ENCODE measurements at regions not wholly inside any gene's neighbourhood (a gene's known extent, or its start where the extent isn't known, plus 50 kb on each side); places are given as distances from the start of the nearest gene placed in this dataset.

DNA sequence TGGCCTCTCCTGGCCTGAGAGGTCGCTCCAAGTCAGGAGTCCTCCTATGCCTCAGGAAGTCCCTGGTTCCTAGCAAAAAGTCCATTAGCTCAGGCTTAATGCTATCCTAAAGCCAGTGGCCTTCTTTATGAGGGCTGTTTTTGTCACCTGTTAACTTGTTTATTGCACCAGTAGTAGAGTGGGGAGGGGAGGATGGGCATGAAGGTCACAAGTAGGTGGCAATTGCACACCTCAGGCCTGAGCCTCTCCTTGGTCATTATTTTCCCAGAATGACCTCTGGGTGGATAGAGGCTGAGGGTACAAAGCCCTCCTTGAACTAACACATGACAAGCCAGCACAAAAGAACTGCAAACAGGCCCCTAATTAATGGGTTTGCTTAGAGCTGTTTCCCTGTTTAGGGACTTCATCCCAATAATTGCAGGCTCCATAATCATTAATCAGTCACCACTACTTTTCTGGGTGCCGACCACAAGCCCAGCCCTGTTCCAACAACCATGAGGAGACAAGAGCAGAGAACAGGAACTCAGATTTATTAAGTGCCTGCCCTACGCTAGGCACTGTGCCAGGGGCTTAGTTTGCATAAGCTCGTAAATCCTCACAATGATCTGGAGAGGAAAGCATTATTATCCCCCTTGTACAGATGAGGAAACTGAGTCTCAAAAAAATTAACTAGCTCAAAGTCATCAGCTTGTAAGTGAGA is 123.0 kb upstream of the PKDCC start:
- DNase-seq, result no peak

DNA sequence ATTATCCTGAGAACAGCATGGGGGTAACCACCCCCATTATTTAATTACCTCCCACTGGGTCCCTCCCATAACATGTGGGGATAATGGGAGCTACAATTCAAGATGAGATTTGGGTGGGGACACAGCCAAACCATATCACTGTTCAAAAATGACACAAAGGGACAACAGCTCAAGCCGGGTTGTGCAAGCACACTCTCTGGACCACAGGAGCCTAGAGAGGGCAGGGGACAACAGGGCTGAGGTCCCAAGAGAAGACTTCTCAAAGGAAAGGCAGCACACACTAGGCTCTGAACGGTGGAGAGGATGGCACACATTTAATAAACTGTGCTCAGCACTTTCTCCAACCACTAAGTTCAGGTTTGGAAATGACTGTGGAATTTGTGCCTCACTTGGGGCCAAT is 122.1 kb upstream of the PKDCC start:
- no peak for DNase-seq

DNA sequence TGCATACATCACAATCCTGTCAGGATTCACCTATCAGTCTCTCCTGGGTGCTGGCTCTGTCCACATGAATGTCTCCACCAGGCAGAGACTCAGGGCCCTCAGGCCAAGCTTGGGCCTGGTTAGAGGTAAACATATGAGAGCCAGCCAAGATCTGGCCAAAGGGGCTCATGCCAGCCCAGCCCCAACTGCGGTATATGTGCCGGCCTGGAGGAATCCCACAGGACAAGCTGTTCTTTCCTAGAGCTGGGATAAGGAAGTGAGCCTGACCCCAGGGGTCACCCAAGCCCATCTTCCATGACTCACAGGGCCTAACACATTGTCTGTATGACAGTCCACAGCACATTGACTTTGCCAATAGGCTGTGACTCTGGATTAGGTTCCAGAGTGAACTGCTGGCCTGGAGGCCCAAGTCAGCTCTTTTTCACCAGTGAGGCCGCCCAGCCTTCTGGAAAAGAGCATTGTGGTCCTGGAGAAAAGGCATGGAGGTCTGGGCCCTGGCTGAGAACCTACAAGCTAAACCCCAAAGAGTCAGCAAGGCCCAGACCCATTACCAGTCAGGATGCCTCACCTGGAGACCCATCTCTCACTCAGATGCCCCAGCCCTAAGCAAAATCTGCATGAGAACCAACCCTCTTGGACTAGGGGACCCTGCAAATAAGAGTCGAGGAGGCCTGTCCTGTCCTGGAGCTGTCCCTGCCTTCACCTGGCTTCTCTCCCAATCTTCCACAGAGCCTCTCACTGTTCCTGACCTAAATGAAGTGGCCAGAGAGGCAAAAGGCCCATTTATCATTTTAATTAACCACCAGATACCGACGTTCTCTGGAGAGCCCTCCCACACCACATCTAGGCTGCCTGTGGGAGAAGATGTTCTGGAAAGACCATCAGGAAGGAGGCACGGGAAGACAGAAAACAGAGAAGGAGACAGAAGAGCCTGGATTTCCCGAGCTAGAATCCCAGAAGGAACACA is 120.9 kb upstream of the PKDCC start:
- DNase-seq, result no peak

DNA sequence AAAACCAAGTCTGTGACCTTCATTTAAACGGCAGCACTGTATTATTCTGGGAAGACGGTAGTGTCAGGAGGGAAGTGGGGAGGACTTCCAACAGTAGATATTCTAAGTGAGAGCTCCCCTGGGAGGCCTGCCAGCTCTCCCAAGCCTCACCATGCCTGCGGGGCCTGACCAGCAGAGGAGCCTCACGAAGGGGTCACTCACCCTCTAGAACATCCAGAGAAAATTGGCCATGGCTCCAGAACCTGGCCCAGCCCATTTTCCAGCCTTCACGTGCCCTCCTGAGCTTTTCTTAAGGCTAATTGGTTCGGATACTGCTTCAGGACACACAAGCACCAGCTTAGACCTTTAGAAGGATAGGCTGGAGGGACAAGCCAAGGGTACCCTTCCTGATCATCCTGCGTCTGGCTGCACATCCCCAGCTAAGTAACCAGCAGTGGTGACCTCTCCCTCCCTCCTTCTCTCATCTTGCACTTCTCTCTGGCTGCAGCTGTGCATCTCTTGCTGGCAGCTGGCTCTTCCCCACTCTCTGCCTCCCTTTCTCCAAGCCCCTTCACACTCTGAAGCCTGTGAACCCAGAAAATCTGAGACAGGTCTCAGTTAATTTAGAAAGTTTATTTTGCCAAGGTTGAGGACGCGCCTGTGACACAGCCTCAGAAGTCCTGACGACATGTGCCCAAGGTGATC is 120.1 kb upstream of the PKDCC start:
- DNase-seq, result no peak

DNA sequence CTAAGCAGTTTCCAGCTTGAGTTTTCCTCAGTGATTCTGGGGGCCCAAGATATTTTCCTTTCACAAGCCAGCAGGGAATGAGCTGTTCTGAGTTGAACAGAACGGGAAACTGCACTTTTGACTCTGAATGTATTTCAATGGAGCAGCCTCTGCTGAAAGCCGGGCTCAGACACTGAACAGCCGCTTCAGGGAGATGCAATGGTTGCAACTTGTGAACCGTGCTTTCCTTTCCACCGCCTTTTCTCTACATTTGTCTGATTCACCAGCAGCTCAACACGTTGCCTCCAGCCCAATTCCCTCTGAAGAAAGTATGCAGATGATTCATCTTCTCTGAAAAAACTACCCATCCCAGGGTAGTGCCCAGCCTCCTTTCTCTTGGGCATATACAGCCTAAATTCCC is 119.3 kb upstream of the PKDCC start:
- DNase-seq, result no peak

DNA sequence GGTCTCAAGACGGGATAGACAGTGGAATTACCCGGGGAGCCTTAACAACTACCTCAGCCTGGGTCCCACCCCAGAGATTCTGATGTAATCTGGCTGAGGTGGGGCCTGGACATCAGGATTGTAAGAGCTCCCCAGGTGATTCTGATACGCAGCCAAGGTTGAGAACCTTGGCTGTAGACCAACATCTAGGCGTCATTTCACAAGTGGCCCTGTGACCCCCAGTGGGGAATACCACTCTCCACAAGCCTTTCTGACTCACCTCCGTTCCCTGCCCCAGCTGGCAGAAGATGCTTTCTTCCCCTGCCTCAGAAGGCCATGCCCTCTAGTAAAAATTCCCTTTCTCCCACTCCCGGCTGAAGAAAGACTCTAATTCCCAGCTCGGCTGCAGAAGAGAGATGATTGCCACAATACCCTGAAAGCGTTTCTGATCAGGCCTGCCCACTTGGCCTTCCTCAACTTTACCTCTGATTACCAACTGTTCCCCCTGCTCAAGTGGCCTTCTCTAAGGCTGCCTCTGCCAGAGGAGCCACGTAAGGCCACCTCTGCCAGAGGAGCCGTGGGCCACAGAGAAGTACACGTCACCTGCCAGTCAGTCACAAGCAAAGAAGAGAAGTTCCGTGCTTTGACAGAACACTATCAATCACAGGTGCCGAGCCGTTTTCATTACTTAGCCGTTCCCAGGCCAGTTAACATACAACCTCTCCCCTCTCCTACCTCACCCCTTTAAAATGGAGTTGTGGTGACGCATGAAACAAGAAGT is 116.8 kb upstream of the PKDCC start:
- no peak for DNase-seq

DNA sequence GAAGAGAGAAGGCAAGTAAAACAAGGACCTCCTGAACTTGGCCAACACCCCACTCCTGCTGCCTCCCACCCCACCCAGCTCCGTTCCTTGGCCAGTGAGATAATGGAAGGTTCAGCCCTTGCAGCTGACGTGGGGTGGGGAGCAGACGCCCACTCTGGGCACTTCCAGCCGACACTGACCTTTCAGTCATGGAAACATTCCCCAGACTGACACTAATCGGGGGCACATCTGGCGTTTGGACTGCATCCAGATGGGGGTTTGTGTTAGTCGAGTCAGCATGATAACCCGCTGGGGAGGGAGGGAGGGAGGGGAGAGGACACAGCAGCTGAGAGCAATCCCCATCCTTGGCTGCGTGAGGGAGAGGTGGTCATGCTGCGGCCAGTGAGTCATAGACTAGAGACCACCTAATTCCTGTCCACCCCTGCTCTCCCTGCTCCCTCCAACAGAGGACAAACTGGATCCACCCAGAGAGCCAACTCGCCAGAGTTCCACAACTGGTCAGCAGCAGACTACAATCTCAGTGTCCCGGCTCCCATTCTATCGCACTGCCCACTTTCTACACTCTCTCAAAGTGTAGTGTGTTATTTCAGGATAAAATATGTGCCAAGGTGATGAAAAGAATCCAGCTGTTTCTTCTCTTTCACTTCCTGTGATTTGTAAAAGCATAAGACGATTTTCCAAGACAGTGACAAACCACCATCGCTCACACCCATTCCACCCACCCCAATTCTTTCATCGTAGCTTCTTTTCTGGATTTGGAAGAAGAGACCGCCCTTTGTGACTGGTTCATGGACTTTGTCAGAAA is 115.4 kb upstream of the PKDCC start:
- DNase-seq, result no peak

DNA sequence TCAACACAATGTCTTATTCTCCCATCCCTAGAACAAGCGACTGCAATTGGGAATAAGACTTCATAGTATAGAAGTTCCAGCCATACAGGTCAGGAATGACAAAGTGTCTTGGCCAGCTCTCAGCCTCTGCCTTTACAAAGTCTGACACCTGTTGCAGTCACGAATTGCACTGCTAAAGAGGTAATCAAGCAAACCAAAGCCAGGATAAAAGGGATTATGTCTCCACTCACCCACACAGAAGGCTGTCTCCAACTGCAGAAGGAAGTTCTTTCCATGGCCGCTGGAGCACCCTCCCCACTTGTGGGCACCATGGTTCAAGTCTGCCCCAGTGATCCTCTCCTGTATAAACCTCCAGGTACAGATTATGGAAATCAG is 114.8 kb upstream of the PKDCC start:
- DNase-seq, result no peak

DNA sequence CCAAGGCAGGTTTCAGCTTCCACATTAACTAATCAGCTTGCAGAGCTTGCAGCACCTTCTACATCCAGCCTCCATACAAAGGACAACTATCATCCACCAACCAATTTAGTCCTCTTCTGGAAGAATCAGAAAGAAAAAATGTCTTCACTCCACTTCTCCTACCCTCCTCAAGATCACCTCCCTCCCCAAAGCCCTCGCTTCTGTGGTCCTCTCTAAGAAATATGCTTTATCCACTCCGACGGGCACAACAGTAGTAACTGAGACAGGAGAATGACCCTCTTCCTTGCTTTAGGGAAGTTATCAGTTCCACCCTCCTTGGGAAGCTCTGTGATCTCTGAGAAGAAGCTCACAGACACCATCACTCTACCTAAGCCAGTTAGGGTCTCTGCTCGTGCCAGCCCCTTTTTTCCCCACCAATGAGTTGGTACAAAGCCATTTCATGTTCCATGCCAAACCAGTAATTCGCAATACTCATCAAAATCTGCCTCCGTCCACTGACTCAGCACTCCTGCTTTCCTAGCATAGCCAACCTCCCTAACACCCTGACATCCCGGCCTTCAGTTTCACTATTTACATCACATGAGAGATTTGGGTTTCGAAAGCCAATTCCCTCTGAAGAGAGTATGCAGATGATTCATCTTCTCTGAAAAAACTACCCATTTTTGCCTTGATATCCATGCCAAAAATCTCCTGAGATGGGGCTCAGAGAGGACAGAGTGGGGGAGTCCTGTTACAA is 114.1 kb upstream of the PKDCC start:
- DNase-seq, result no peak

DNA sequence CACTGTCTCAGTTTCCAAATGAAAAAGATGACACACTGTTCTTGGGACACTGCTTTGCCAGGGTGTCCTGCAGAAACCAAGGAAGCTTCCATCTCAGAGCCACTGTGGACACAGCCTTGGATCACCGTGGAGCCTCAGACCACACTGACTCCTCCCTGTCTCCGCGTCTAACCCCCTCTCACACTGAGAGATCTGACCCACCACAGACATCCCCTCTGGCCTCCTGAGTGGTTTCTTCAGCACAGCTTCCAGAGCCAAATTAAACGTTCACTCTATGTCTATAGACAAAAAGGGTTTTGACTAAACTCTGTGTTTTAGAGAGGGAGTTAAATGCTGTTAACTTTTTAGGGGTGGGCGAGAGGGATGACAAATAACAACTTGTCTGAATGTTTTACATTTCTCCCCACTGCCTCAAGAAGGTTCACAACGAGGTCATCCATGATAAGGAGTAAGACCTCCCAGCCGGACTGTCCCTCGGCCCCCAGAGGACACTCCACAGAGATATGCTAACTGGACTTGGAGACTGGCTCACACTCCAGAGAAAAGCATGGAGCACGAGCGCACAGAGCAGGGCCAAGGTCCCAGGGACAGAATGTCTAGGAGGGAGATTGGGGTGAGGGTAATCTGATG is 113.4 kb upstream of the PKDCC start:
- no peak for DNase-seq

DNA sequence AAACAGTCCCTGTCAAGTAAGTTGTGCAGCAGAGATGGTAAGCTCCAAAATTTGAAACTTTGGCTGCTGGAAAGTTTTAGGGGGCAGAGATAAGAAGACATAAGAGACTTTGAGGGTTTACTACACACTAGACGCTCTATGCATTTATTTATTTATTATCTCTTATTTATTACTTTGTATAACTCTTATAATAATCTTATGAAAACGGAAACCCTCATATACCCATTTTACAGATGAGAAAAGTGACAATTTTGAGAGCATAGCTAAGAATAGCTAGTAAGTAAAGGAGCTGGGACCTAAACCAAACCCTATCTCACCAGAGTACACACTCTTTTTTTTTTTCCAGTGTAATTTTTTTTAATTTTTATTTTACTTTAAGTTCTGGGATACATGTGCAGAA is 112.8 kb upstream of the PKDCC start:
- no peak for DNase-seq

DNA sequence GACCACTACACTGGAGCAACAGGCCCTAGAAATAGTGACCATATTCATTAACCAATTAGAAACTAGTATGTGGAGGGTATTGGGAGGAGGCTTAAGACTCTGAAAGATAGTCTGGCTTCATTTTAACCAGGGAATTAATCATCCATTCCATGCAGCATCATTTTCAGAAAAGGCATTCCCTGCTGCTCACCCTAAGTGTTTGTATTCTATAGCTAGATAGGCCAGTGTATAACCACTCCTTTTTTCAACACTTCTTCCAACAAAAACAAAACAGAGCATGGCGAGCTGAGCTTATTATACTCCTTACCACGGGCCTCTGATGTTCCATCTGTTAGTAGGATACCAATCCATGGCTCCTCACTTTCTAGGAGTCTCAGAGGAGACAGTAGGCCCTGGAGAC is 112.0 kb upstream of the PKDCC start:
- no peak for DNase-seq

DNA sequence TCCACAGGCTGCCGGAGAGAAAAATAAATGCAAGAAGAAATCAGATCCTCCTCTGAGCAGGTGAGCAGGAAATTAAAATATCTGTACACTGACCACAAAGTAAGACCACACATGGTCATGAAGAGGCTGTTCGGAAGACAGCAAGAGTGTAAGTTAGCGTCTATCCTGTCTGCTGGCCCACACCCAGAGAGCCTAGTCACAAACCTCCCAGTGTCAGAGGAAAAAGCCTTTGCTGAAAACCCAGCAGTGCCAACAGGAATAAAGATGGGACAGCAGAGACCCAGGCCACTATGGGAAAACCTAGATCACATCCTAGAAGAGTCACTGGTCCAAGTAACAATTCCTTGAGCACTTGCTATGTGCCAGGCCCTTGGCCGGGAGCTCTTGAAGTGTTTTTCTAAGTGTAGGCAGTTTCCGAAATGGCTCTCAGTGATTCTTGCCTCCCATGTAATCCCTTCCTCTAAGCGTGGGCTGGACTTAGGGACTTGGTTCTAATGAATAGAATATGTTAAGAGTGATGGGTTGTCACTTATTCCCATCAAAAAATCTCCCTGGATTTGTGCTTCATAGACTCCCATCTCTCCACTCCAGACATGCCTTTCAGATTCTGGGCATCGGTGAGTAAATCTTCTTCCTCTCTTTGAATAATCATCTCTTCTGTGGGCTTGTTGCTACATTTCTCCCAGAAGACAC is 110.9 kb upstream of the PKDCC start:
- DNase-seq, result no peak

DNA sequence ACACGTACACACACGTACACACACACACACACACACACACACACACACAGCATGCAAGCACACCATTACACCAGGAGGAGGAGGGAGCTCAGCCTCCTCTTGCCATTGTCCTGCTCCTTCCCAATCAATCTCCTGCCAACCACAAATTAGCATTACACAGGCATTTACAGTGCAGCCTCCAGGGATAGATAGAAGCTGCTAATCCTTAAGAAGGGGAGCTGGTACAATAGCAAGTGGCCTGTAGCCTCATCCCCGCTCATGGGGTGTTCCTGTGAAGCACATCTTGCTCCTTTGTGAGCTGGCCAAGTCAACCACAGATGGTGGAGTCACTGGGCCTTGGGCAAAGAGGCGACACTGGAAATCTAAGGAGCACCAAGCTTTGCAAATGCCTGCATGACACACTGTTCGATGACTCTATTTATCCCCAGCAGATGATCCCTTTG is 110.3 kb upstream of the PKDCC start:
- no peak for DNase-seq

DNA sequence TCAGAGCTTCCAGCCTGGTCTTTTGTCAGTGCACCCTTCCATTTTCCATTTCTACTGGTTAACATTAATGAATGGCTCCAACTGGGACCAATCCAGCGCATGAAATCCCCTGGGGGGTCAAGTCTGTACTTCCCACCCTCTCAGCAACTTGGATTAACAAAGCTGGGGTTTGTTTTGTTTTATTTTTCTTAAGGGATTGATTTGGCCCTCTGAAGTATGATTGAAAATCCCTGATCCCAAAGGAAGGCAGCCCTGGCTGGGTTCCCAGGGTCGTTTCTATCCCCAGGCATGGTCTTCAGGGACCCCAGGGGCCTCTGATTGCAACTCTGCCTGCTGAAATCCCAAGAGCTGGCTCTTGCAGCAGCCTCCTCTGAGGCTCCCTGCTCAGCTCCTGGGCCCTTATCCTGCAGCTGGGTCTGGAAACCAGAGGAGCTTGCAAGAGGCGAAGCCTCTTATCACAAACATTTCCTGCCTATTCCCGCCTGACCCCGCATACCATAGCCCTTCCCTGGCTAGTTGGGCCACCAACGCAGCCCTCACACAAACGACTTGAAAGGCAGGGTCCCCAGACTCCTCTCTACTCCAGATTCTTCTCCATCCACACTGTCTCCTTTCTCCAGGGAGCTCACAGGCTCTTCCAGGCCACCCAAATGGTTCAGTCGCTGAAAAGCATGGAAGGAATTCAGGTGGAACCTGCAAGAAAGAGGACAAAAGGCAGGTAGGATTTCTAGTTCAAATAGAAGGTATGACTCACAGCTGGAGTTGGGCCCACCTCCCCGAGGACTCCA is 109.7 kb upstream of the PKDCC start:
- DNase-seq, result no peak

DNA sequence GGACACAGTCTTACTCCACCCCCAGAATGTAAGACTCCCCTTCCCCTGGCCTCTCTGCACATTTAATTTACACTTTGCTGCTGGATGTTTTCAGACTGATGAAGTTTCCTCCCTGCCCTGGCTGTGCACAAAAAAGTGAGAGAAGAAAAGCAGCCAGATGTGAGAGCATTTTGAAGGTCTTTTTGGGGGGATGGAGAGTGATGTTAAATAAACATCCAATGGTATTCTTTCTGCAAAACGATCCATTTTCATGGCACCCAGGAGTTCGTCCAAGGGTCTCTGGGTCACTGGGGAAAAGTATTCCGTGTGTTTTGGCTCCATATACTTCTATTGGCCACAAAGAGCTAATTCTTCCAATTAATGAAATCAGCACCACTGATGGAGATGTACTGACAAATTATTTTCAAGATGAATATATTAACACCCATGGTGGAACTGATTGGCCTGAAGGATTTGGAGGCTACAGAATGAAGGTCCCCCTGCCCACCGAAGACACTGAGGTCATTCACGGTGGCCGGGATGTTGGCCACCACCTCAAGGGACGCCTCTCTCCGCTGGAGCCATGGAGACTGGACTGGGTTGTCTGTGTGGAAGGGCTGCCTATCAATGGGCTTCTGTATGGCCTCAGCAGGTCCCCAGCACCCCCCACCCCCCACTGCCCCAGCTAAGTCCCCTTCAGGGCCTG is 107.6 kb upstream of the PKDCC start:
- no peak for DNase-seq

DNA sequence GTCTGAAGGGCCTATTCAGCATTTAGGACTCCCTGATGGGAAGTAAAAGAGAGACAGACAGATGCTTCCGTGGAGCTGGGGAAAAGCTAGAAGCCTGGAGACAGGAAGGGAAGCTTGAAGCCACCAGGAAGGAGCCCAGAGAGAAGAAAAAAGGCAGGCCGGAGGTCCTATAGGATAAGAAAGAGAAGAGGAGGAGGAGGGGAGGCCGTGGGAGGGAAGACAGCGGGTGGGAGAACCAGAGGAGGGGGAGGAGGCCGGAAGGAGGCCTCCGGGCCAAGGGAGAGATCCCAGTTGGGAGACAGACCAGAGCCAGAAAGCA is 107.1 kb upstream of the PKDCC start:
- no peak for DNase-seq

DNA sequence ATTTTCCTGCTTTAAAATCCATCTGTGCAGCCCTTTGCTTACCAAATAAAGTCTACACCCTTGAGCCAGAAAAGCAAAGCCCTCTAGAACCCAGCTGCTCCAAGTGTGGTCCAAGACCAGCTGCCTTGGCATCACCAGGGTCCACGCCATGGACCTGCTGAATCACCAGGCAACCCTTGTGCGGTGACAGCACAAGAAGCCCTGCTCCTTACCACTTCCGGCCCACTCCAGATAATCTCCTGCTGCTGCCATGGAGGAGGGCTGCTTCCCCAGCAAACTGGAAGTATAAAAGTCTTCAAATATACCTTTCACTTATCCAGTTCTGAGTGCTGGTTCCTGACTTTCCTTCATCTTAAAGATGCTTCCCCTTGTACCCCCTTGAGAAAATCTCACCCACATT is 106.0 kb upstream of the PKDCC start:
- DNase-seq, result no peak

DNA sequence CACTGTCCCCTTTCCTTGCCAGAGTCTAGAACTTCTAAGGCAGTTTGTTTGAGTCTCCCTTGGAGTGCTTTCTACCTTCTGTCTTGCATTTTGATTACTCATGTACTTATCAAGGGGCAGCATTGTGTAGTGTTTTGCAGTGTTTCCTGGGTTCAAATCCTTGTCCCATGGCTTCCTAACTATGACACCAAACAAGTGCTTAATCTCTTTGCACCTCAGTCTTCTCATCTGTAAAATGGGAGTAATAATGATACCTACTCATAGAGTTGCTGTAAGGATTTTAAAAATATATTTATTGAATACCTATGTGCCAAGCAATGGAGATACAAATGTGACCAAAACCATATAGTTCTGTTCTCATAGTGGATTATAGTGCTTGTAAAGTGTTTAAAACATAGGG is 105.5 kb upstream of the PKDCC start:
- DNase-seq, result no peak
